ENCODE measurements at regions not wholly inside any gene's neighbourhood (a gene's known extent, or its start where the extent isn't known, plus 50 kb on each side); places are given as distances from the start of the nearest gene placed in this dataset.
A peak's percentile ranks its signal among the peaks of the same experiment; 100 is the strongest.

DNA sequence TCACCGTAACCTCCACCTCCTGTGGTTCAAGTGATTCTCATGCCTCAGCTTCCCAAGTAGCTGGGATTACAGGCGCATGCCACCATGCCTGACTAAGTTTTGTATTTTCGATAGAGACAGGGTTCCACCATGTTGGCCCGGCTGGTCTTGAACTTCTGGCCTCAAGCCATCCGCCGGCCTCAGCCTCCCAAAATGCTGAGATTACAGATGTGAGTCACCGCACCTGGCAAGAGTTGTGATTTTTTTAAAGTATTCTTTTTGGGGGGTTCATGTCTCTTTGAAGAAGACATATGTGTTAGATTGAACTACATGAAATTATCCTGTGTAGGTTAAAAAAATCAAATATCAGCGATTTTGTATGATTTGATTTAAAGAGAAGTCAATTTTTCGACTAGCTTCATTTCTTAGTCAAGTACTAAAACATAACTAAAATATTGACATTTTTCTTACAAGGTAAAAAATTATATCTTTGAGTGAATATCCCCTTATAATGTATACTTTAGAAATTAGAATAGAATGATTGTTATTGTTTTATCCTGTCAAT, 60.3 kb upstream of the ANTXR2 start:
- POLR2A ChIA-PET, result no interaction called here
- H3K27me3 Mint-ChIP-seq, result no peaks in the 10 kb centered on the region

DNA sequence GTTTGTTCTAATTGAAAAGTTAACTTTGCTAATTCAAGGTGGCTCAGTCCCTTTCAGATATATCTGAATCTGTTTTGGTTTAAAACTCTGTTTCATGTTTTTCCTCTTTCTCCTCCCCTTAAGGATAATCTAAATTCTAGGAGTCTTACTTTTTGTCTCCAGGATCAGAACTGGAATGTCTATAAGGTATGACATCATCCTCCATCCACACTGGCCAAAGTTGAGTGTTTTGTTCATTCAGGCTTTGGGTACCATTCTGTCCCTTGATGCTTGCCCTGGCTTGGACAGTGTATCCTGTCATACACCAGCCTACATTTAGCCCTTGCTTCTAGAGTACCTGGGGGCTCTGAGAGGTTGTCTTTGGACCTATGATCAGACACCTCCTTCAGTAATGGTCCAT, 56.8 kb upstream of the ANTXR2 start:
- Mint-ChIP-seq H3K4me3 (no peak overlapping the region), H3K9me3 (no peaks in the 10 kb centered on the region), H3K27ac (no peak overlapping the region), H3K27me3 (no peaks in the 10 kb centered on the region), H3K36me3 (peaks cover 4% of the 10 kb centered on the region), H3K4me1 (peaks cover 35% of the 10 kb centered on the region)
- ATAC-seq (ENCODE audit: low read depth) (no peak), DNase-seq (no peak)
- POLR2A ChIA-PET, result no interaction called here

More for the DNA sequence above, 60.3 kb upstream of the ANTXR2 start:
- ATAC-seq (ENCODE audit: low read depth) (no peak), DNase-seq (no peak)
- Mint-ChIP-seq H3K4me3 (no peak overlapping the region), H3K9me3 (peaks cover 2% of the 10 kb centered on the region), H3K36me3 (peaks cover 8% of the 10 kb centered on the region), H3K27ac (no peak overlapping the region), H3K4me1 (peaks cover 17% of the 10 kb centered on the region)

DNA sequence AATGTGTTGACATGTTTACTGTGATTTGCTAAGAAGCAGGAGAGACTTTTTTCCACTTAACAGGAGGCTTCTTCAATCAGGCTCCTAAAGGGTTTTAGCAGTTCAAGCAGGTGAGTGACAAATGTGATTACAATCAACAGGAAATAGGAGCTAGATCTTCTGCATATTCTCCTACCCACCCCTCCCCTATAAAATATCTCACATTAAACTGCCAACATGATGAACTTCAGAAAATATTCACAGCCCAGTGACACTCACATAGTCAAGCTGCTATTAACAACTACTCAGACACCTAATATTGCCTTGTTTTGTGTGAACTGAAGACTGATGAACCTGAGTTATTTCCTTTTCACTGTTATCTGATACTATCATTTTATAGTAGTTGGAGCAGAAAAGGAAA, 55.9 kb upstream of the ANTXR2 start:
- ATAC-seq (ENCODE audit: low read depth) (no peak), DNase-seq (no peak)
- H3K36me3 Mint-ChIP-seq, result peaks cover 4% of the 10 kb centered on the region
- peaks cover 40% of the 10 kb centered on the region for H3K4me1 Mint-ChIP-seq
- H3K9me3 Mint-ChIP-seq, result no peaks in the 10 kb centered on the region
- H3K27me3 Mint-ChIP-seq, result no peaks in the 10 kb centered on the region
- POLR2A ChIA-PET, result interaction anchor here (0.9 to 1.0 kb wide), 2 partner anchors 10 to 55 kb away, joined by 4 read pairs; no protein-coding TSS in a partner anchor
- no peak overlapping the region for H3K4me3 Mint-ChIP-seq
- no peak overlapping the region for H3K27ac Mint-ChIP-seq

DNA sequence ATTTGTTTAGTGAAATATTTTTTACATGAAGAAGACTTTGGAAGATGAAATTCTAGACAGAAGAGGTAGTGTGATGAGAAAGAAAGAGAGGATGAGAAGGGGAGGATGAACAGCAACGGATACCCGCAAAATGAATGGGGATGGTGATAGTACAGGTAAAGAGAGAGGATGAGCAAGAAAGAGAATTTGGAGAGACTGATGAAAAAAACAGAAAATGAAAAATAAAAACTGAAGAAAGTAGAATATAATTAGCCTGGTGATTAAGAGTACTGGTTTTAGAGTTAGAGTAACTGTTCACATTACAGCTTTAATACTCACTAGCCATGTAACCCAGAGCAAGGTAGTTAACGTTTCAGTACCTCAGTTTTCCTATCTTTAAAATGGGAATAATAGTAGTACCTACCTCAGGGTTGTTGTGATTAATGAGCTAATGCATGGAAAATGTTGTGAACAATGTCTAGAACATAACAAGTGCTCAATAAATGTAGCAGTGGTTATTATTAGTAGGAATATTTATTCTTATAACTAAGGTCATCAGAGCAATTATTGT, 54.9 kb upstream of the ANTXR2 start:
- peak overlapping the region; percentile 47 for H3K4me3 Mint-ChIP-seq
- no peaks in the 10 kb centered on the region for H3K27me3 Mint-ChIP-seq
- H3K4me1 Mint-ChIP-seq, result peaks cover 40% of the 10 kb centered on the region
- DNase-seq (no peak), ATAC-seq (ENCODE audit: low read depth) (no peak)
- POLR2A ChIA-PET, result interaction anchor here (0.9 to 1.0 kb wide), 2 partner anchors 11 to 54 kb away, joined by 4 read pairs; no protein-coding TSS in a partner anchor
- H3K9me3 Mint-ChIP-seq, result no peaks in the 10 kb centered on the region
- H3K36me3 Mint-ChIP-seq, result peaks cover 4% of the 10 kb centered on the region
- H3K27ac Mint-ChIP-seq, result peak overlapping the region; percentile 68

DNA sequence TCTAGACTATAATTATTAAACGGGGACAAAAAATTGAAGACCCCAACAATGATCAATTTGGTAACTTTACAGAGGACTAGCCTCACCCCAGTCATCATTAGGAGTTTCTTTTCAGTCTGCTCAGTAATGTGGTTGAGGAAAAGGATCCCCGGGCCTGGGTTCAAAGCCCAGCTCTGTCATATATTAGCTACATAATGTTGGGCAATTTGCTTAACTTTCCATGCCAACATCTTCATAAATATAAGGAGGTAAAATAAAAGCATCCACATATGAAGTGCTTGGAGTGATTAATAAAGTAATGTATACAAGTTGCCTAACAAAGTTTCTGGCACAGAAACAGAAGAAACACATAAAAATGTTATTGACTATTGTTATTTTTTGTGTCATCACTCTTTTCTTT, 53.4 kb upstream of the ANTXR2 start:
- peaks cover under 1% of the 10 kb centered on the region for H3K9me3 Mint-ChIP-seq
- peaks cover 40% of the 10 kb centered on the region for H3K4me1 Mint-ChIP-seq
- ATAC-seq (ENCODE audit: low read depth) (no peak), DNase-seq (no peak)
- peaks cover 1% of the 10 kb centered on the region for H3K36me3 Mint-ChIP-seq
- POLR2A ChIA-PET, result interaction anchor here (0.8 to 2.6 kb wide), 6 partner anchors 11 to 76 kb away, joined by 3 to 22 read pairs (median 6); partner anchors contain the start of gene ANTXR2
- H3K4me3 Mint-ChIP-seq, result peak overlapping the region; percentile 72
- no peaks in the 10 kb centered on the region for H3K27me3 Mint-ChIP-seq
- peak overlapping the region; percentile 89 for H3K27ac Mint-ChIP-seq

DNA sequence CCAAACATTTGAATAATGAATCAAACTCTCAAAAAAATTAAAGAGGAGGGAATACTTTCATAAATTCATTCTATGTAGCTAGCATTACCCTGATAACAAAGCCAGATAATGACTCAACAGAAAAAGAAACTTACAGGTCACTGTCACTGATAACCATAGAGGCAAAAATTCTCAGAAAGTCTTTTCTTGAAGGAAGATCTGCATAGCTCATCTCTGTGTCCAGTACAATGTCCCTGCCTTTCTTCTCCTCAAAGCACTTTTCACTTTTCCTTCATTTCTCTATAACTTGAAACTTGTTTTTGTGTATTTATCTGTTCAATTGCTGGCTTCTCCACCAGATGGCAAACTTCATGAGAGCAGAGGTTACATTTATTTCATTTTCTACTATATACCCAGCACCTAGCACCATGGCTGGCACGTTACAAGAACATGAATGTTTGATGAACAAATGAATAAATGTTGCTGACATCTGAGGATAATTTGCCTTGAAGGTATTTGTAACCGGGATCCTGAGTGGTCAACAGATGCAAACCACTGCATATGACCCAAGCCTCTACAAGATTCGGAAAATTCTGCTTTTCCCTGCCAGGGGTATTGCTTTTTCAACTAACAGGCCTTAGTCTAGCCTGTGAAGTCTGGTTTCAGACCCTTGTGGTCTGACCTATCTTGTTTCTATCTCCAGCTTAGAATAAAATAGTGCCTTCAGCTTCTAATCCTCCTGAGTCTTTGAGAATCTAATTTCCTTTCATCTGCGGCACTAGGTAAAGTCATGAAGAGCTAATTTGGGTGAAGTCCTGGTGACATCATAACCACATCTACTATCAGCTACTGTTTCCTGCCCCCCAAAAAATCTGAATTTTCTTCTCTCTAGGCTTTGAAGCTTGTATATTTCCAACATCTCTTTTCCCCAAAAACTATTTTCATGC, 52.5 kb upstream of the ANTXR2 start:
- POLR2A ChIA-PET, result interaction anchor here (0.8 to 2.6 kb wide), 6 partner anchors 12 to 77 kb away, joined by 3 to 22 read pairs (median 6); partner anchors contain the start of gene ANTXR2
- peak; percentile 89 for ATAC-seq (ENCODE audit: low read depth)
- Mint-ChIP-seq H3K27me3 (no peaks in the 10 kb centered on the region), H3K27ac (peak overlapping the region; percentile 89), H3K9me3 (peaks cover 2% of the 10 kb centered on the region), H3K4me1 (peaks cover 40% of the 10 kb centered on the region), H3K4me3 (peak overlapping the region; percentile 72), H3K36me3 (peaks cover 1% of the 10 kb centered on the region)
- DNase-seq, result no peak

DNA sequence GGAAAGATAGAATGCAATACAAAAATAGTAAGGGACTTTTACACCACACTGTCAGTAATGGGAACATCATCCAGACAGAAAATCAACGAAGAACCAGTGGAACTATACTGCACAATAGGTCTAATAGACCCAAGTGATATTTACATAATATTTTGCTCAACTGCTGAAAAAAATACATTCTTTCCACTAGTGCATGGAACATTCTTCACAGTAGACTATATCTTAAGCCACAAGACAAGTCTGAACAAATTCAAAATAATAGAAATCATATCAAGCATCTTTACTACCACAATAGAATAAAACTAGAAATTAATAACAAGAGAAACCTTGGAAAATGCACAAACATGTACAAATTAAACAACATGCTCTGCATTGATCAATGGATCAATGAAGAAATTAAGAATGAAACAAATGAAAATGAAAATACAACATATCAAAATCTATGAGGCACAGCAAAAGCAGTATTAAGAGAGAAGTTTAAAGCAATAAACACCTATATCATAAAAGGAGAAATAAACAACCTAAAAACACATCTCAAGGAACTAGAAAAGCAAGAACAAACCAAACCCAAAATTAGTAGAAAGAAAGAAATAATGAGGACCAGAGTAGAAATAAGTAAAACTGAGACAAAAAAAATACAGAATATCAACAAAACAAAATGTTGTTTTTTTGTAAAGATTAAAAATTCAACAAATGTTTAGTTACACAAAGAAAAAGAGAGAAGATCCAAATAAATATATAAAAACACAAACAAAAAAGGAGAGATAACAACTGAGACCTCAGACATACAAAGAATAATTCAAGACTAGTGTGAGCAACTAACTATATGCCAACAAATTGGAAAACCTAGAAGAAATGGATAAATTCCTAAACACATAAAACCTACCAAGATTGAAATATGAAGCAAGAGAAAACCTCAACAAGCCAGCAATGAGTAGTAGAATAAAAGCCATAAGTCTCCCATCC, 51.5 kb upstream of the ANTXR2 start:
- Mint-ChIP-seq H3K4me3 (peak overlapping the region; percentile 72), H3K27ac (peak overlapping the region; percentile 89)
- POLR2A ChIA-PET, result interaction anchor here (2.0 to 2.6 kb wide), 2 partner anchors 52 to 58 kb away, joined by 14 to 22 read pairs; partner anchors contain the start of gene ANTXR2

More for the DNA sequence above, 51.5 kb upstream of the ANTXR2 start:
- Mint-ChIP-seq H3K36me3 (peaks cover 1% of the 10 kb centered on the region), H3K4me1 (peaks cover 40% of the 10 kb centered on the region), H3K27me3 (no peaks in the 10 kb centered on the region), H3K9me3 (peaks cover 2% of the 10 kb centered on the region)
- ATAC-seq (ENCODE audit: low read depth), result no peak
- DNase-seq, result no peak
